Large intestine (tissue), 3 donors: ENCODE measurements at regions not wholly inside any gene's neighbourhood (a gene's known extent, or its start where the extent isn't known, plus 50 kb on each side); places are given as distances from the start of the nearest gene placed in this dataset.

Experiments used
- DNase-seq, 2 donors: peaks; one replicate each; pipeline versions ENCODE4 v3.0.0 to v3.0.0-alpha.2; 2013
- H3K27ac ChIP-seq: one replicate; pipeline ENCODE4 v1.5.1; 2013; ENCODE audit warnings: low read length
- H3K27me3 ChIP-seq: 2 replicates; pipeline ENCODE4 v1.6.1; 2013; ENCODE audit warnings: low read length; ENCODE audit not compliant: control insufficient read depth, insufficient read depth
- H3K36me3 ChIP-seq: 2 replicates; pipeline ENCODE4 v1.6.1; 2013; ENCODE audit warnings: low read length; ENCODE audit not compliant: control insufficient read depth, insufficient read depth
- H3K4me1 ChIP-seq: one replicate; pipeline ENCODE4 v1.6.1; 2013; ENCODE audit warnings: low read length; ENCODE audit not compliant: control insufficient read depth, insufficient read depth
- H3K4me3 ChIP-seq: one replicate; pipeline ENCODE4 v1.5.1; 2013; ENCODE audit warnings: low read length
- H3K9me3 ChIP-seq: one replicate; pipeline ENCODE4 v1.6.1; 2013; ENCODE audit warnings: mild to moderate bottlenecking, low read depth, low read length, moderate library complexity; ENCODE audit not compliant: control insufficient read depth
- WGBS: methylation state at CpG from one replicate; pipeline ENCODE4 v1.1.5; 2013; ENCODE audit warnings: low lambda C conversion rate; ENCODE audit not compliant: insufficient coverage; 5-methylcytosine and 5-hydroxymethylcytosine counted together

DNA sequence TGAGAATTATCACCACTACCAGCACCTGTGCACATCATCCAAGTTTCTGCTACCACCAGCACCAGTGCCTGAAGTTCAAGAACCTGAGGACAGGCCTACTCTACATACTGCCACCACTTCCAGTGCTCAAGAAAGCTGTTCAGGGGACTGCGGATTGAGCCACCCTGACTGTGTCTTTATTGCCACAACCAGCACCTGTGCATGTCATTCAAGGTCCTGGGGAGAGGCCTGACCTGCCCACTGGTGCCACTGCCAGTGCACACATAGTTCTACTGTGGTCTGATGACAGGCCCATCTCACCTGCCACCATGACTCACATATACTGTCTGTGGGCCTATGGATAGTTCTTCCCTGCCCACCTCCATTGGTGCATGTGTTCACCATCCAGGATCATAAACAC, 559.4 kb downstream of the COL12A1 start:
- no CpG with 5 or more reads among the region's 1 CpG for WGBS
- no peak for DNase-seq
- no peak overlapping the region for H3K4me3 ChIP-seq
- H3K27me3 ChIP-seq = no peaks in the 10 kb centered on the region
- no peaks in the 10 kb centered on the region for H3K9me3 ChIP-seq
- H3K4me1 ChIP-seq = no peaks in the 10 kb centered on the region
- H3K36me3 ChIP-seq = no peaks in the 10 kb centered on the region
- H3K27ac ChIP-seq = no peak overlapping the region

DNA sequence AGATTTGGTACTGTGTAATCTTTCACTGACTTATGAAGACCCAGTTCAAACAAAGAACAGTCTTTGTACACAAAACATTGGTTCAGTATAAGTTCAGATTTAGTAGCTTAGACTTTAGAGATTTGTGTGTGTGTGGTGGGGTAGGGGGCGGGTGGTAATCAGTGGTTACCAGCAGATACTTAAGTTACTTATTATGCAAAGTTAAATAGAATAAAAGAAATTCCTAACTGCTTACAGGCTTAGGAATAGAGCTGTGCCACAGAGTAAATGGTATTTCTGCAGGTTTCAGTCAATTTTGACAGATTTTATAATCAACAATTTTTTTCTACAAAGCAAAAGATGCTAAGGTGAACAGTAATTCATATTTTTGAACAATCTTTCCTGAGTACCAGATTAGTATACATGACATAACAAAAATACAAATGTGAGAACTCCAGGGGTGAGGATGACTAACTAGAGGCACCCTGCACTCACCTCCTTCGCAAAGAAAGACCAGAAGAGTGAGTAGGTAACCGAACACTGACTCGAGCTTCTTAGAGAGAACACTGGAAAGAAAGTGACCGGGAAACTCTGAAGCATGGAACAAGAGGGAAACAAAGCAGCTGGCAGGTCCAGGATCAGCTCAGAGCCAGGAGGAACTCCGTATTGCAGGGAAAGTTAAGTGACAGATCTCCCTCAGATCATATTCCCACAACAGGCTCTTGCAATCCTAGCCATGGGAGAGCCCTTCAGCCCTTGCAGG, 560.6 kb downstream of the COL12A1 start:
- no peak for DNase-seq
- no peaks in the 10 kb centered on the region for H3K9me3 ChIP-seq
- no peak overlapping the region for H3K27ac ChIP-seq
- H3K4me1 ChIP-seq = no peaks in the 10 kb centered on the region
- H3K27me3 ChIP-seq = no peaks in the 10 kb centered on the region
- H3K4me3 ChIP-seq = no peak overlapping the region
- 40% methylated on average over 1 of the region's 6 CpGs for WGBS
- H3K36me3 ChIP-seq = no peaks in the 10 kb centered on the region

GRCh38 chr6:74642101-74642500, 563.8 kb downstream of the COL12A1 start:
- H3K27ac ChIP-seq = no peak overlapping the region
- H3K27me3 ChIP-seq = no peaks in the 10 kb centered on the region
- H3K9me3 ChIP-seq = no peaks in the 10 kb centered on the region
- DNase-seq = no peak
- WGBS = no CpG with 5 or more reads among the region's 2 CpGs
- no peak overlapping the region for H3K4me3 ChIP-seq
- H3K36me3 ChIP-seq = no peaks in the 10 kb centered on the region
- no peaks in the 10 kb centered on the region for H3K4me1 ChIP-seq

DNA sequence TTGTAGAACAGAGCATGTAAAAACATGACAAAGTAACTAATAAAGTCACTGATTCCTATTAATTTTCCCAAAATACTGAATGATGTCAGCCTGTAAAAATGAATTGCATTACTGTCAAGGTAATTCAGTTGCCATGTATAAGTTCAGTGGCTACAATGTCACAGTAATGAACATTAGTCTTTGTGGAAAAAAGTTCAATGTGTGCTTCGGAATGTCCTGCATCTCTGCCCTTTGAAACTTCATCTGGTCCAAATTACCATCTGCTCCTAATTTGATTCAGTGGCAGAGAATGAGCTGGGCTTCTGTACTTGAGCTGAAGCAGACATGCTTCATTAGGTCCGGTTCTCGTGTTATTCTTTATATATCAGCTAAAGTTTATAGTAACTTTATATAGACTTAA, 567.4 kb downstream of the COL12A1 start:
- no peaks in the 10 kb centered on the region for H3K4me1 ChIP-seq
- H3K36me3 ChIP-seq = no peaks in the 10 kb centered on the region
- no CpG with 5 or more reads among the region's 3 CpGs for whole genome bisulfite sequencing
- no peaks in the 10 kb centered on the region for H3K9me3 ChIP-seq
- DNase-seq = peak in 1 of 2 donors; percentile 4
- H3K27ac ChIP-seq = no peak overlapping the region
- H3K27me3 ChIP-seq = no peaks in the 10 kb centered on the region
- no peak overlapping the region for H3K4me3 ChIP-seq

- H3K4me1 ChIP-seq = no peaks in the 10 kb centered on the region
- no peak for DNase-seq
- H3K9me3 ChIP-seq = no peaks in the 10 kb centered on the region
- H3K27ac ChIP-seq = no peak overlapping the region
- no peaks in the 10 kb centered on the region for H3K27me3 ChIP-seq
- no peaks in the 10 kb centered on the region for H3K36me3 ChIP-seq
- H3K4me3 ChIP-seq = no peak overlapping the region
- 100% methylated on average over 1 of the region's 1 CpG for WGBS
These were observed 573.5 kb downstream of the COL12A1 start for GRCh38 chr6:74632196-74632875.

- no peak overlapping the region for H3K27ac ChIP-seq
- no CpG with 5 or more reads among the region's 2 CpGs for WGBS
- H3K36me3 ChIP-seq = no peaks in the 10 kb centered on the region
- no peak for DNase-seq
- H3K4me1 ChIP-seq = no peaks in the 10 kb centered on the region
- H3K4me3 ChIP-seq = no peak overlapping the region
- no peaks in the 10 kb centered on the region for H3K9me3 ChIP-seq
- H3K27me3 ChIP-seq = no peaks in the 10 kb centered on the region
These were observed 574.3 kb downstream of the COL12A1 start for GRCh38 chr6:74631564-74631963.

DNA sequence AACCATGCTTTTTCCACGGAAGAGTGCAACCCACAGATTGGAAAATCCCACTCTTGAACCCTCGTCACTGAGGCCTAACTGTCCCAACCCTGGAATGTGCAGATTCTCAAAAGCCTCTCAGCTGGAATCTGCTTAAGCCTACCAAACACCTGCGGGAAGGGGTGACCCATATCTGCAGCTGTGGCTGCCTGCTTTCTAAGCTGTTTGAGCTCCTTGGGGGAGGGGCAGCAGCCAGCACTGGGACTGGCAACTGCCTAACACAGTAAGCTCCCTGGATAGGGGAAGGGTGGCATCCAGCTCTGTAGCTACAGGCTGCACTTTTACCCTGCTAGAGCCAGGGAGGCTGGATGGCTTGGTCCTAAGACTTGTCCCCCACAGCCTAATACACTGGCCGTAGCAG, 579.6 kb downstream of the COL12A1 start:
- Histone ChIP-seq H3K27ac (no peak overlapping the region), H3K36me3 (no peaks in the 10 kb centered on the region), H3K27me3 (no peaks in the 10 kb centered on the region), H3K4me3 (no peak overlapping the region), H3K9me3 (no peaks in the 10 kb centered on the region), H3K4me1 (no peaks in the 10 kb centered on the region)
- WGBS = no CpG with 5 or more reads among the region's 4 CpGs
- no peak for DNase-seq

DNA sequence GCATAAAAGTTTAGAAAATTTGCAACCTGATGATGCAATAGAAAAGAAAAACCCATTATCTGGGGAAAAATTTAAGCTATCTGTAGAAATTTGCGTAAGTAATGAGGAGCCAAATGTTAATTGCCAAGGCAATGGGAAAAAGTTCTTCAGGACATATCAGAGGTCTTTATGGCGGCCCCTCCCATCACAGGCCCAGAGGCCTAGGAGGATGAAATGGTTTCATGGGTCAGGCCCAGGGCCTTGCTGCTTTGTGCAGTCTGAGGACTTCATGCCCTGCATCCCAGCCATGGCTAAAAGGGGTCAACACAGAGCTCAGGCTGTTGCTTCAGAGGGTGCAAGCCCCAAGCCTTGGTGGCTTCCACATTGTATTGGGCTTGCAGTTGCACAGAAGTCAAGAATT, 582.8 kb downstream of the COL12A1 start:
- no CpG with 5 or more reads among the region's 2 CpGs for WGBS
- Histone ChIP-seq H3K4me1 (no peaks in the 10 kb centered on the region), H3K27me3 (no peaks in the 10 kb centered on the region), H3K9me3 (no peaks in the 10 kb centered on the region), H3K36me3 (no peaks in the 10 kb centered on the region), H3K27ac (no peak overlapping the region), H3K4me3 (no peak overlapping the region)
- DNase-seq = no peak

DNA sequence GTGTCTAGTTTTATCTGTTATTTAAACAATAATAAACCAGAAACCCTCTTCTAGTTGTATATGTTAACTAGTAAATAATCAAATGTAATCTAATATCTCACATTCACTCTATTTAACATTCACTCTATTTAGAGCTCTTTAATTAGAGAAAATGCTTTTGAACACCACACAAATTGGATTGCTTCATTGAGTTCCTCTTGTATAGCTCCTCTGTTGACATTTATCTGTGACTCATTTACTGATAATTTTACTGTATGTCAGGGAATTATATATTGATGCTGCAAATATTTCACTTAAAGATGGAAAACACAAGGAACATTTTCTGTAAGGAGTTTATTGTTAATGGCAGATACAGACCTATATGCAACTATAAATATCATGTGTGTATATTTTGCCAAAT, 594.6 kb downstream of the COL12A1 start:
- no peaks in the 10 kb centered on the region for H3K36me3 ChIP-seq
- no peaks in the 10 kb centered on the region for H3K4me1 ChIP-seq
- H3K27me3 ChIP-seq = no peaks in the 10 kb centered on the region
- no peak overlapping the region for H3K4me3 ChIP-seq
- H3K27ac ChIP-seq = no peak overlapping the region
- DNase-seq = no peak
- H3K9me3 ChIP-seq = no peaks in the 10 kb centered on the region

DNA sequence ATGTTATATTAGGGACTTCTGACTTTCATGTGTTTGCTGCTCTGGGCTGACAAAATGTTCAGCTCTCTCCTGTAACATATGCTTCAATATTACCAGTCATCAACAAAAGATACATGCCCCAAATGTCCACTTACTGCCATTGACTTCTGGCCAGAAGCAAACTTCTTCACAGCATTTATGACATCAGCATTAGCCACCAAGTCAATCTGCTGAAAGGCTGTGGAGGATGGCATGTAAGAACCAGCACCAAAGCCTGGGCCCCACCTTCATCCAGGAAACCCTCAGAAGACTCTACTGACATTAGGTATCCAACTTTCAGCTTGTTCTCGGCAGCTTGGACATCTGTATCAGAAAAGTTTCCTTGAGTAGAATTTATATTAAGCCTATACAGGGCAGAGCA, 595.5 kb downstream of the COL12A1 start:
- Histone ChIP-seq H3K36me3 (no peaks in the 10 kb centered on the region), H3K4me1 (no peaks in the 10 kb centered on the region), H3K27me3 (no peaks in the 10 kb centered on the region), H3K4me3 (no peak overlapping the region), H3K9me3 (no peaks in the 10 kb centered on the region), H3K27ac (no peak overlapping the region)
- 100% methylated on average over 1 of the region's 1 CpG for WGBS
- no peak for DNase-seq

DNA sequence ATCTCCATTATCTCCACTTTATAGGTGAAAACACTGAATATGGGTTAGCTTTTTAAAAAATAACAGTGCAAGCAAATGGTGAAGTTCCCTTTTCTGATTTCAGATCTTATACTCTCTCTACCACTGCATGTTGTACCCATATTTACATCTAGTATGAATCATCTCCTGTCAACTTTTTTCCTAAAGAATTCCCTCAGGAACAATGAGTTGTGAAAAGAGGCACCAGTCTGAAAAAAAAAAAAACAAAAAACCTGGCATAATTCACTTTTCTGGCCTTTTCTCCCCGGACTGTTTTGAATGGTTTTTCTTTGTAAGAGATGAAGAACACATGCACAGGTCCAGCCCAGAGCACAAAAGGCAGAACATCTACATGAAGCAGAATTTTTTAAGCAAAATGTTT, 596.0 kb downstream of the COL12A1 start:
- no peak for DNase-seq
- Histone ChIP-seq H3K4me3 (no peak overlapping the region), H3K4me1 (no peaks in the 10 kb centered on the region), H3K27me3 (no peaks in the 10 kb centered on the region), H3K27ac (no peak overlapping the region), H3K9me3 (no peaks in the 10 kb centered on the region), H3K36me3 (no peaks in the 10 kb centered on the region)
- 100% methylated on average over 1 of the region's 1 CpG for WGBS
